ENCODE measurements at regions not wholly inside any gene's neighbourhood (a gene's known extent, or its start where the extent isn't known, plus 50 kb on each side); places are given as distances from the start of the nearest gene placed in this dataset.

DNA sequence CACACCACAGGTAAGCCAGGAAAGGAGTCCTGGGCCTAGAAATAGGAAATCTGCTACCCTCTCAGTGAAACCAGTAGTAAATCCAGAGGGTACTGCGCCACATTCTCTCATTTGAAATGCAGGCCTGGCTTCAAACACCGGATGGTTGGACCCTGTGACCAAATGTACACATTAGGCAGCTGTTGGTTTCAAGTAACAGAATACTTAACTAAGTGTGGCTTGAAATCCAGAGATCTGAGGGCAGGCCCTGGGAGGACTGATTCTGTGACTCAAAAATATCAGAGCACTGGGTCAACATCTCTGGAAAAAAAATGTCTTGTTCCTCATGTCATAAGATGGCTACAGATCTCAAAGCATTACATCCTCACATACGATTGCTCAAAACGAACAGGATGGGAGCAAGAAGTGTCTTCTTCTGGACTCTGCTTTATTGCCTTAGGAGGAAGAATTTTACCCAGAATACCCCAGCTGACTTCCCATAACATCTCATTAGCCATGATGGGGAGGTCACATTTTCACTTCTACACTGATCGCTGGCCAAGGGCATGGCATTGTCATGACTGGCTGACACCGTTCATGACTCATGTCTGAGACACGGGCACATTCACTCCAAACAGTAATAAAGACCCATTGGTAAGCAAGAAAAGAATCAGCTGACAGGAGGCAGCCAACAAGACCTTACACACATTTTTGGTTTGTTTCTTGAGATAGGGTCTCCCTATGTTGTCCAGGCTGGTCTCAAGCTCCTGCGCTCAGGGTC is 166.0 kb downstream of the ARRDC4 start:
- no peak for TF ChIP-seq CTCF (IDR thresholded peaks at IDR 0.05 in 8 of 11, conservative IDR thresholded peaks at IDR 0.05 in 3 of 11)
- no peak for TF ChIP-seq POLR2AphosphoS5 (IDR thresholded peaks at IDR 0.05)
- TF ChIP-seq POLR2A (IDR thresholded peaks at IDR 0.05), result no peak

All from spleen (tissue), 7 donors.